ENCODE measurements at regions not wholly inside any gene's neighbourhood (a gene's known extent, or its start where the extent isn't known, plus 50 kb on each side); places are given as distances from the start of the nearest gene placed in this dataset.
A peak's percentile ranks its signal among the peaks of the same experiment; 100 is the strongest.

DNA sequence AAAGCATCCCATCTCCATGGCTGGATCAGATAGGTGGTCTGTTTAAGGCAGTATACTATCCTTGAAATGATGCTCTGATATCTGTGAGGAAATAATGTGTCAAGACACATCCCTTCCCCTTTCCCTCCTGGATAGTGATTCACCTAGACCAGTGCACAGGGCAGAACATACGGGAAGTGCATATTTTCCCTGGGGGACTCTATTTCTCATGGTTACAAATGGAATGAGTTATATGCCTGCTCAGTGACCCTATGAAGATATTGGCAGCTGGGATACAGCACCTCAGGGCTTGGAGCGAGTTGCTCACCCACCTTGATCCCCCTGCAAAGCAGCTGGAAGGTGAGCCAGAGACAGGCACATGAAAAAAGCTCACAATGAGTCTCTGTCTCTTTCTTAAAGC is 67.5 kb upstream of the PRL start:
- Histone ChIP-seq H3K9ac (ENCODE audit: low read depth in 1 of 2, low read length in 2 of 2) (no peak overlapping the region), H3K4me1 (ENCODE audit: control insufficient read depth in 4 of 4, insufficient read depth in 4 of 4, low read length in 3 of 4) (peaks cover 0 to 5% (median 0%) of the 10 kb centered on the region in 4 donors), H3K36me3 (ENCODE audit: control insufficient read depth in 4 of 4, insufficient read depth in 3 of 4, low read depth in 1 of 4, low read length in 3 of 4) (no peaks in the 10 kb centered on the region), H3K4me3 (ENCODE audit: low read depth in 1 of 3, low read length in 3 of 3) (no peak overlapping the region), H3K27me3 (ENCODE audit: control insufficient read depth in 4 of 4, insufficient read depth in 4 of 4, low read length in 3 of 4) (no peaks in the 10 kb centered on the region), H3K9me3 (ENCODE audit: control insufficient read depth in 4 of 4, low read length in 3 of 4) (no peaks in the 10 kb centered on the region), H3K27ac (ENCODE audit: low read depth in 1 of 2, low read length in 2 of 2) (no peak overlapping the region)
- TF ChIP-seq SP1 (IDR thresholded peaks at IDR 0.05) (no peak), RAD21 (IDR thresholded peaks at IDR 0.05) (no peak), EGR1 (IDR thresholded peaks at IDR 0.05; ENCODE audit: low read depth in 2 of 2) (no peak), FOXA2 (IDR thresholded peaks at IDR 0.05) (no peak), TAF1 (conservative IDR thresholded peaks at IDR 0.05) (no peak), GABPA (IDR thresholded peaks at IDR 0.05 in 1 of 2, conservative IDR thresholded peaks at IDR 0.05 in 1 of 2) (no peak)
- TF ChIP-seq, protein P1, sequence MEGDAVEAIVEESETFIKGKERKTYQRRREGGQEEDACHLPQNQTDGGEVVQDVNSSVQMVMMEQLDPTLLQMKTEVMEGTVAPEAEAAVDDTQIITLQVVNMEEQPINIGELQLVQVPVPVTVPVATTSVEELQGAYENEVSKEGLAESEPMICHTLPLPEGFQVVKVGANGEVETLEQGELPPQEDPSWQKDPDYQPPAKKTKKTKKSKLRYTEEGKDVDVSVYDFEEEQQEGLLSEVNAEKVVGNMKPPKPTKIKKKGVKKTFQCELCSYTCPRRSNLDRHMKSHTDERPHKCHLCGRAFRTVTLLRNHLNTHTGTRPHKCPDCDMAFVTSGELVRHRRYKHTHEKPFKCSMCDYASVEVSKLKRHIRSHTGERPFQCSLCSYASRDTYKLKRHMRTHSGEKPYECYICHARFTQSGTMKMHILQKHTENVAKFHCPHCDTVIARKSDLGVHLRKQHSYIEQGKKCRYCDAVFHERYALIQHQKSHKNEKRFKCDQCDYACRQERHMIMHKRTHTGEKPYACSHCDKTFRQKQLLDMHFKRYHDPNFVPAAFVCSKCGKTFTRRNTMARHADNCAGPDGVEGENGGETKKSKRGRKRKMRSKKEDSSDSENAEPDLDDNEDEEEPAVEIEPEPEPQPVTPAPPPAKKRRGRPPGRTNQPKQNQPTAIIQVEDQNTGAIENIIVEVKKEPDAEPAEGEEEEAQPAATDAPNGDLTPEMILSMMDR (IDR thresholded peaks at IDR 0.05; ENCODE audit: low read depth, low read length, missing input control), result no peak
- TF ChIP-seq, protein P2, sequence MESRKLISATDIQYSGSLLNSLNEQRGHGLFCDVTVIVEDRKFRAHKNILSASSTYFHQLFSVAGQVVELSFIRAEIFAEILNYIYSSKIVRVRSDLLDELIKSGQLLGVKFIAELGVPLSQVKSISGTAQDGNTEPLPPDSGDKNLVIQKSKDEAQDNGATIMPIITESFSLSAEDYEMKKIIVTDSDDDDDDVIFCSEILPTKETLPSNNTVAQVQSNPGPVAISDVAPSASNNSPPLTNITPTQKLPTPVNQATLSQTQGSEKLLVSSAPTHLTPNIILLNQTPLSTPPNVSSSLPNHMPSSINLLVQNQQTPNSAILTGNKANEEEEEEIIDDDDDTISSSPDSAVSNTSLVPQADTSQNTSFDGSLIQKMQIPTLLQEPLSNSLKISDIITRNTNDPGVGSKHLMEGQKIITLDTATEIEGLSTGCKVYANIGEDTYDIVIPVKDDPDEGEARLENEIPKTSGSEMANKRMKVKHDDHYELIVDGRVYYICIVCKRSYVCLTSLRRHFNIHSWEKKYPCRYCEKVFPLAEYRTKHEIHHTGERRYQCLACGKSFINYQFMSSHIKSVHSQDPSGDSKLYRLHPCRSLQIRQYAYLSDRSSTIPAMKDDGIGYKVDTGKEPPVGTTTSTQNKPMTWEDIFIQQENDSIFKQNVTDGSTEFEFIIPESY (IDR thresholded peaks at IDR 0.05), result no peak
- TF ChIP-seq, protein P3, sequence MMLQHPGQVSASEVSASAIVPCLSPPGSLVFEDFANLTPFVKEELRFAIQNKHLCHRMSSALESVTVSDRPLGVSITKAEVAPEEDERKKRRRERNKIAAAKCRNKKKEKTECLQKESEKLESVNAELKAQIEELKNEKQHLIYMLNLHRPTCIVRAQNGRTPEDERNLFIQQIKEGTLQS (IDR thresholded peaks at IDR 0.05), result no peak
- DNase-seq (ENCODE audit: low spot score), result no peak
- WGBS, result 92% methylated on average over 2 of the region's 2 CpGs

DNA sequence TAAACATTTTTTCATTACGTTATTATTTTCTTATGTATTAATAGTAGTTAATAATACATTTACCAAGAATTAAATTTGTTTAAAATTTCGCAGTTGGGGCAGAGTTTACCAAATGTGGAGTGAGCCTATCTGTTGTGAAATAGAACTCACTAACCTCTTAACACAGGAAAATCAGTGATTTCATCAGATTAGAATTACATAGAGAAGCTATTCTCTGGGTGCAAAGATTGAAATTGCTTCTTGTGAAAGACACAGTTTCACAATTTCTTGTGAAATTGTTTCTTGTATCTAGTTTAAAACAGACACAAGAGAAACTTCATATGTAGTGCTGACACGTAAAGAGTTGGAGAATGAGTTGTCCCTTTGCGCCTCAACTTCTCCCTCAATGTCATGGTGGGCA is 69.4 kb upstream of the PRL start:
- H3K36me3 ChIP-seq (ENCODE audit: control insufficient read depth in 4 of 4, insufficient read depth in 3 of 4, low read depth in 1 of 4, low read length in 3 of 4), result no peaks in the 10 kb centered on the region
- no peak overlapping the region for H3K4me3 ChIP-seq (ENCODE audit: low read depth in 1 of 3, low read length in 3 of 3)
- DNase-seq (ENCODE audit: low spot score), result no peak
- no peak overlapping the region for H3K27ac ChIP-seq (ENCODE audit: low read depth in 1 of 2, low read length in 2 of 2)
- WGBS, result 24% methylated on average over 4 of the region's 4 CpGs
- TF ChIP-seq, protein P3 (IDR thresholded peaks at IDR 0.05), result peak; percentile 12
- TF ChIP-seq, protein P4, sequence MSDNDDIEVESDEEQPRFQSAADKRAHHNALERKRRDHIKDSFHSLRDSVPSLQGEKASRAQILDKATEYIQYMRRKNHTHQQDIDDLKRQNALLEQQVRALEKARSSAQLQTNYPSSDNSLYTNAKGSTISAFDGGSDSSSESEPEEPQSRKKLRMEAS (IDR thresholded peaks at IDR 0.05), result peak; percentile 35
- TF ChIP-seq RAD21 (IDR thresholded peaks at IDR 0.05), result peak; percentile 18 to 55
- peak; percentile 84 to 94 for TF ChIP-seq HNF4A (conservative IDR thresholded peaks at IDR 0.05)
- TF ChIP-seq, protein P2 (IDR thresholded peaks at IDR 0.05), result peak; percentile 57
- TF ChIP-seq TAF1 (conservative IDR thresholded peaks at IDR 0.05), result no peak
- TF ChIP-seq, protein P5, sequence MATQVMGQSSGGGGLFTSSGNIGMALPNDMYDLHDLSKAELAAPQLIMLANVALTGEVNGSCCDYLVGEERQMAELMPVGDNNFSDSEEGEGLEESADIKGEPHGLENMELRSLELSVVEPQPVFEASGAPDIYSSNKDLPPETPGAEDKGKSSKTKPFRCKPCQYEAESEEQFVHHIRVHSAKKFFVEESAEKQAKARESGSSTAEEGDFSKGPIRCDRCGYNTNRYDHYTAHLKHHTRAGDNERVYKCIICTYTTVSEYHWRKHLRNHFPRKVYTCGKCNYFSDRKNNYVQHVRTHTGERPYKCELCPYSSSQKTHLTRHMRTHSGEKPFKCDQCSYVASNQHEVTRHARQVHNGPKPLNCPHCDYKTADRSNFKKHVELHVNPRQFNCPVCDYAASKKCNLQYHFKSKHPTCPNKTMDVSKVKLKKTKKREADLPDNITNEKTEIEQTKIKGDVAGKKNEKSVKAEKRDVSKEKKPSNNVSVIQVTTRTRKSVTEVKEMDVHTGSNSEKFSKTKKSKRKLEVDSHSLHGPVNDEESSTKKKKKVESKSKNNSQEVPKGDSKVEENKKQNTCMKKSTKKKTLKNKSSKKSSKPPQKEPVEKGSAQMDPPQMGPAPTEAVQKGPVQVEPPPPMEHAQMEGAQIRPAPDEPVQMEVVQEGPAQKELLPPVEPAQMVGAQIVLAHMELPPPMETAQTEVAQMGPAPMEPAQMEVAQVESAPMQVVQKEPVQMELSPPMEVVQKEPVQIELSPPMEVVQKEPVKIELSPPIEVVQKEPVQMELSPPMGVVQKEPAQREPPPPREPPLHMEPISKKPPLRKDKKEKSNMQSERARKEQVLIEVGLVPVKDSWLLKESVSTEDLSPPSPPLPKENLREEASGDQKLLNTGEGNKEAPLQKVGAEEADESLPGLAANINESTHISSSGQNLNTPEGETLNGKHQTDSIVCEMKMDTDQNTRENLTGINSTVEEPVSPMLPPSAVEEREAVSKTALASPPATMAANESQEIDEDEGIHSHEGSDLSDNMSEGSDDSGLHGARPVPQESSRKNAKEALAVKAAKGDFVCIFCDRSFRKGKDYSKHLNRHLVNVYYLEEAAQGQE (IDR thresholded peaks at IDR 0.05), result no peak
- TF ChIP-seq FOXA1 (IDR thresholded peaks at IDR 0.05), result no peak
- no peak for TF ChIP-seq EGR1 (IDR thresholded peaks at IDR 0.05; ENCODE audit: low read depth in 2 of 2)
- TF ChIP-seq JUND (IDR thresholded peaks at IDR 0.05), result peak in 1 of 2 donors; percentile 85
- TF ChIP-seq SP1 (IDR thresholded peaks at IDR 0.05), result peak; percentile 44
- TF ChIP-seq YY1 (IDR thresholded peaks at IDR 0.05), result peak; percentile 53
- peak; percentile 32 to 84 for TF ChIP-seq RXRA (IDR thresholded peaks at IDR 0.05)
- no peak for TF ChIP-seq NR2F2 (IDR thresholded peaks at IDR 0.05)
- TF ChIP-seq, protein P1 (IDR thresholded peaks at IDR 0.05; ENCODE audit: low read depth, low read length, missing input control), result no peak
- peak; percentile 30 for TF ChIP-seq FOXA2 (IDR thresholded peaks at IDR 0.05)
- TF ChIP-seq GABPA (IDR thresholded peaks at IDR 0.05 in 1 of 2, conservative IDR thresholded peaks at IDR 0.05 in 1 of 2), result no peak
- peak; percentile 27 for TF ChIP-seq HNF4G (IDR thresholded peaks at IDR 0.05)
- H3K27me3 ChIP-seq (ENCODE audit: control insufficient read depth in 4 of 4, insufficient read depth in 4 of 4, low read length in 3 of 4), result no peaks in the 10 kb centered on the region
- H3K9ac ChIP-seq (ENCODE audit: low read depth in 1 of 2, low read length in 2 of 2), result no peak overlapping the region
- H3K4me1 ChIP-seq (ENCODE audit: control insufficient read depth in 4 of 4, insufficient read depth in 4 of 4, low read length in 3 of 4), result peaks cover 0 to 5% (median 0%) of the 10 kb centered on the region in 4 donors
- no peaks in the 10 kb centered on the region for H3K9me3 ChIP-seq (ENCODE audit: control insufficient read depth in 4 of 4, low read length in 3 of 4)
